K562 (cell line): ENCODE measurements at regions not wholly inside any gene's neighbourhood (a gene's known extent, or its start where the extent isn't known, plus 50 kb on each side); places are given as distances from the start of the nearest gene placed in this dataset.

Source experiments
- ATAC-seq: fragments of 200-7000 bp; cut with Tn5 transposase; 3 replicates; pipeline ENCODE4 v1.9.1; 2020; ENCODE audit warnings: moderate library complexity
- BruUV-seq: library from RNA; stranded (reverse); fragments of 400-500 nt; replicated peaks from 2 replicates; lab custom pipeline; 2021; lab: Mats Ljungman, UMichigan
- CTCF ChIA-PET: fragments of 300-600 bp; formaldehyde crosslinking; extraction: SDS; loops from one replicate; lab custom pipeline; 2021; ENCODE audit warnings: low intra/inter-chr PET ratio; lab: Yijun Ruan, JAX
- POLR2A ChIA-PET: fragments of 300-600, 350-650 bp; sonication (Branson Sonifier 250); formaldehyde crosslinking; extraction: SDS; loops from one replicate; lab custom pipeline; 2021; ENCODE audit warnings: antibody characterized with exemption, inconsistent platforms; lab: Yijun Ruan, JAX
- DNase-seq, 4 experiments: peaks; one replicate each; pipeline versions ENCODE4 v3.0.0 to v3.0.0-alpha.2; 2011 to 2018; ENCODE audit warnings: low spot score in 3 of 4, mixed read lengths in 3 of 4; ENCODE audit errors: extremely low read depth in 1 of 4
- FAIRE-seq: peaks from 2 replicates; lab custom pipeline; 2011; peaks lifted over from hg19 to GRCh38; lab: Jason Lieb, UNC
- H2AFZ ChIP-seq: 2 replicates; pipeline ENCODE4 v1.6.0; 2011; ENCODE audit warnings: low read depth, low read length, control low read depth, inconsistent platforms
- H3K27ac ChIP-seq: fragments of 200-600 bp; 3 replicates; pipeline ENCODE4 v1.8.0; 2011; ENCODE audit warnings: low read depth, mild to moderate bottlenecking, control low read depth, inconsistent platforms, low read length, moderate library complexity, mixed read lengths; ENCODE audit errors: extremely low read depth
- H3K27me3 ChIP-seq, 2 experiments: fragments of 300-600 bp in 1 of 2; 2 replicates in 1 of 2; 3 replicates in 1 of 2; pipeline versions ENCODE4 v1.6.0 to v1.8.0; 2011; ENCODE audit warnings: inconsistent platforms in 2 of 2, low read length in 2 of 2, mild to moderate bottlenecking in 1 of 2, mixed read lengths in 1 of 2, moderate library complexity in 1 of 2; ENCODE audit not compliant: control insufficient read depth in 2 of 2, insufficient read depth in 2 of 2
- H3K36me3 ChIP-seq: fragments of 300-600 bp; 3 replicates; pipeline ENCODE4 v1.8.0; 2011; ENCODE audit warnings: mild to moderate bottlenecking, low read length, inconsistent platforms; ENCODE audit not compliant: control insufficient read depth, insufficient read depth
- H3K4me1 ChIP-seq, 2 experiments: fragments of 200-600 bp in 1 of 2; replicated peaks in 1 of 2; 2 replicates in 1 of 2; 3 replicates in 1 of 2; pipeline versions ENCODE4 v1.5.1 to v1.8.0; 2011; ENCODE audit warnings: inconsistent platforms in 2 of 2, low read length in 2 of 2, mild to moderate bottlenecking in 1 of 2, mixed read lengths in 1 of 2, moderate library complexity in 1 of 2; ENCODE audit not compliant: control insufficient read depth in 2 of 2, insufficient read depth in 2 of 2
- H3K4me2 ChIP-seq: 2 replicates; pipeline ENCODE4 v1.6.1; 2011; ENCODE audit warnings: low read length, control low read depth, inconsistent platforms, mixed read lengths; ENCODE audit not compliant: insufficient read depth
- H3K4me3 ChIP-seq: fragments of 200-600 bp; sonication (generic), shearing (Covaris generic); 2 replicates; pipeline ENCODE4 v1.5.1; 2016; ENCODE audit warnings: control low read depth, inconsistent platforms
- H3K79me2 ChIP-seq: fragments of 200-600 bp; 3 replicates; pipeline ENCODE4 v1.8.0; 2011; ENCODE audit warnings: low read length, inconsistent platforms; ENCODE audit not compliant: control insufficient read depth, insufficient read depth
- H3K9ac ChIP-seq, 2 experiments: 2 replicates each; pipeline versions ENCODE4 v1.6.0 to v1.6.1; 2011; ENCODE audit warnings: low read depth in 2 of 2, low read length in 2 of 2, control low read depth in 1 of 2, inconsistent platforms in 1 of 2, mild to moderate bottlenecking in 1 of 2, mixed read lengths in 1 of 2; ENCODE audit not compliant: insufficient read depth in 1 of 2
- H3K9me1 ChIP-seq: one replicate; pipeline ENCODE4 v1.6.0; 2011; ENCODE audit warnings: inconsistent platforms, mild to moderate bottlenecking, low read length, moderate library complexity; ENCODE audit not compliant: control insufficient read depth, insufficient read depth
- H3K9me3 ChIP-seq: replicated peaks from 2 replicates; pipeline ENCODE4 v1.5.1; 2011; ENCODE audit warnings: low read depth, low read length, inconsistent platforms; ENCODE audit not compliant: control insufficient read depth, insufficient read depth
- H4K20me1 ChIP-seq: replicated peaks from 2 replicates; pipeline ENCODE4 v1.6.1; 2011; ENCODE audit warnings: low read length, inconsistent platforms, mixed read lengths; ENCODE audit not compliant: control insufficient read depth, insufficient read depth
- BRD4 ChIP-seq: fragments of 200-600 bp; sonication (generic); IDR thresholded peaks from 2 replicates; pipeline ENCODE4 v1.6.1; 2017; ENCODE audit warnings: inconsistent platforms
- CBX2 ChIP-seq: fragments of 200-600 bp; sonication (generic); IDR thresholded peaks from one replicate; pipeline ENCODE4 v1.6.1; 2012; ENCODE audit warnings: mild to moderate bottlenecking, low read length, inconsistent platforms; ENCODE audit not compliant: insufficient read depth, poor library complexity, severe bottlenecking
- MGA ChIP-seq: fragments of 450-650 bp; IDR thresholded peaks from 2 replicates; pipeline ENCODE4 v1.6.1; 2016; ENCODE audit warnings: mild to moderate bottlenecking, moderate library complexity
- RFX1 ChIP-seq: fragments of 450-650 bp; IDR thresholded peaks from 2 replicates; pipeline ENCODE4 v1.6.1; 2016; ENCODE audit warnings: mild to moderate bottlenecking, moderate library complexity
- RUNX1 ChIP-seq: sonication (generic); IDR thresholded peaks from 2 replicates; pipeline ENCODE4 v1.6.1; 2016; ENCODE audit warnings: antibody characterized with exemption, low read depth
- SRF ChIP-seq, 2 experiments: fragments of 250-450, 450-650 bp in 1 of 2; sonication (Bioruptor Pico) in 1 of 2; sonication (generic) in 1 of 2; formaldehyde crosslinking; IDR thresholded peaks; 2 replicates each; pipeline versions ENCODE4 v1.5.0 to v1.5.1; 2020 to 2022; ENCODE audit warnings: mild to moderate bottlenecking in 1 of 2, missing genetic modification reagents in 1 of 2
- ZNF146 ChIP-seq: IDR thresholded peaks from one replicate; pipeline ENCODE4 v1.6.1; 2018; ENCODE audit warnings: missing compliant biosample characterization; ENCODE audit not compliant: unreplicated experiment
- ZZZ3 ChIP-seq: fragments of 450-650 bp; IDR thresholded peaks from 2 replicates; pipeline ENCODE4 v1.6.1; 2016; ENCODE audit warnings: antibody characterized with exemption, mild to moderate bottlenecking, moderate library complexity
- WGBS: fragments of 100-300 bp; shearing (Covaris generic); methylation state at CpG from one replicate; pipeline ENCODE4 v1.1.6; 2016; ENCODE audit warnings: low coverage, mixed read lengths; ENCODE audit not compliant: insufficient coverage; ENCODE audit errors: missing lambda C conversion rate; 5-methylcytosine and 5-hydroxymethylcytosine counted together
- in situ Hi-C: fragments of 300-500 bp; cut with MboI; formaldehyde crosslinking; loops from 4 replicates; pipeline ENCODE4 v1.15.0; 2018; ENCODE audit warnings: inconsistent platforms, mixed read lengths
- intact Hi-C: fragments of 100-400 bp; cut with micrococcal nuclease; formaldehyde crosslinking; loops from 2 replicates; pipeline ENCODE4 v1.14.2; 2022
- TF ChIP-seq, protein P1 (sequence below): fragments of 250-450 bp; sonication (Bioruptor Pico); IDR thresholded peaks from 2 replicates; pipeline ENCODE4 v1.5.0; 2021

GRCh38 chr5:152593388-152593787, 188.3 kb upstream of the NMUR2 start:
- intact Hi-C loops (no loop called here), in situ Hi-C loops (no loop called here)
- Histone ChIP-seq H3K27ac (no peak overlapping the region), H4K20me1 (no peaks in the 10 kb centered on the region), H3K4me3 (no peak overlapping the region), H3K4me1 (no peaks in the 10 kb centered on the region), H3K36me3 (no peaks in the 10 kb centered on the region), H3K79me2 (no peaks in the 10 kb centered on the region), H3K4me2 (no peak overlapping the region), H2AFZ (no peak overlapping the region), H3K27me3 (no peaks in the 10 kb centered on the region), H3K9ac (no peak overlapping the region), H3K9me3 (peaks cover 3% of the 10 kb centered on the region; the same call in 1 of the 2 replicates), H3K9me1 (no peaks in the 10 kb centered on the region)
- DNase-seq = peak in 1 of 4 experiments; percentile 0
- 5% methylated on average over 1 of the region's 1 CpG for WGBS
- no peak for FAIRE-seq
- BruUV-seq = no TSS peak
- ChIA-PET POLR2A (no interaction called here), CTCF (no interaction called here)
- ATAC-seq = no peak
- TF ChIP-seq ZNF146 (no peak), RUNX1 (no peak), BRD4 (no peak), RFX1 (no peak), MGA (no peak), SRF (CRISPR knock-in tag; IDR thresholded peaks at IDR 0.05) (no peak), CBX2 (no peak), ZZZ3 (no peak)
- TF ChIP-seq, protein P1, sequence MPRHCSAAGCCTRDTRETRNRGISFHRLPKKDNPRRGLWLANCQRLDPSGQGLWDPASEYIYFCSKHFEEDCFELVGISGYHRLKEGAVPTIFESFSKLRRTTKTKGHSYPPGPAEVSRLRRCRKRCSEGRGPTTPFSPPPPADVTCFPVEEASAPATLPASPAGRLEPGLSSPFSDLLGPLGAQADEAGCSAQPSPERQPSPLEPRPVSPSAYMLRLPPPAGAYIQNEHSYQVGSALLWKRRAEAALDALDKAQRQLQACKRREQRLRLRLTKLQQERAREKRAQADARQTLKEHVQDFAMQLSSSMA (CRISPR knock-in tag) = no peak
